Body of pancreas (tissue), 4 donors: ENCODE measurements at regions not wholly inside any gene's neighbourhood (a gene's known extent, or its start where the extent isn't known, plus 50 kb on each side); places are given as distances from the start of the nearest gene placed in this dataset.

Experiments
- POLR2A ChIP-seq, 3 donors: fragments of 450-650 bp; IDR thresholded peaks; one replicate each; pipeline ENCODE4 v1.6.1; 2016; ENCODE audit warnings: antibody characterized with exemption in 3 of 3, mild to moderate bottlenecking in 2 of 3
- TF ChIP-seq, protein P1 (sequence below), 7 experiments: fragments of 450-650 bp in 4 of 7; fragments of 200-600 bp in 3 of 7; sonication (generic) in 3 of 7; IDR thresholded peaks; one replicate each; pipeline ENCODE4 v1.5.1; 2016 to 2019; ENCODE audit warnings: antibody characterized with exemption in 7 of 7

- TF ChIP-seq POLR2A (IDR thresholded peaks at IDR 0.05), result no peak
- TF ChIP-seq, protein P1, sequence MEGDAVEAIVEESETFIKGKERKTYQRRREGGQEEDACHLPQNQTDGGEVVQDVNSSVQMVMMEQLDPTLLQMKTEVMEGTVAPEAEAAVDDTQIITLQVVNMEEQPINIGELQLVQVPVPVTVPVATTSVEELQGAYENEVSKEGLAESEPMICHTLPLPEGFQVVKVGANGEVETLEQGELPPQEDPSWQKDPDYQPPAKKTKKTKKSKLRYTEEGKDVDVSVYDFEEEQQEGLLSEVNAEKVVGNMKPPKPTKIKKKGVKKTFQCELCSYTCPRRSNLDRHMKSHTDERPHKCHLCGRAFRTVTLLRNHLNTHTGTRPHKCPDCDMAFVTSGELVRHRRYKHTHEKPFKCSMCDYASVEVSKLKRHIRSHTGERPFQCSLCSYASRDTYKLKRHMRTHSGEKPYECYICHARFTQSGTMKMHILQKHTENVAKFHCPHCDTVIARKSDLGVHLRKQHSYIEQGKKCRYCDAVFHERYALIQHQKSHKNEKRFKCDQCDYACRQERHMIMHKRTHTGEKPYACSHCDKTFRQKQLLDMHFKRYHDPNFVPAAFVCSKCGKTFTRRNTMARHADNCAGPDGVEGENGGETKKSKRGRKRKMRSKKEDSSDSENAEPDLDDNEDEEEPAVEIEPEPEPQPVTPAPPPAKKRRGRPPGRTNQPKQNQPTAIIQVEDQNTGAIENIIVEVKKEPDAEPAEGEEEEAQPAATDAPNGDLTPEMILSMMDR (IDR thresholded peaks at IDR 0.05), result no peak
These were observed 126.9 kb downstream of the FAM181B start for GRCh38 chr11:82606738-82607137.
